Parathyroid adenoma (tissue), 2 donors: ENCODE measurements at regions not wholly inside any gene's neighbourhood (a gene's known extent, or its start where the extent isn't known, plus 50 kb on each side); places are given as distances from the start of the nearest gene placed in this dataset.

Experiments
- H2AFZ ChIP-seq: fragments of 300-600 bp; sonication (generic); one replicate; pipeline ENCODE4 v1.7.0; 2017; ENCODE audit warnings: antibody characterized with exemption, mild to moderate bottlenecking
- H3K27ac ChIP-seq: fragments of 300-600 bp; sonication (generic); one replicate; pipeline ENCODE4 v1.7.0; 2017
- H3K27me3 ChIP-seq: fragments of 300-600 bp; sonication (generic); one replicate; pipeline ENCODE4 v1.7.0; 2017; ENCODE audit warnings: low read length; ENCODE audit not compliant: control insufficient read depth, insufficient read depth
- H3K36me3 ChIP-seq: fragments of 300-600 bp; sonication (generic); one replicate; pipeline ENCODE4 v1.7.0; 2017; ENCODE audit warnings: low read length; ENCODE audit not compliant: control insufficient read depth, insufficient read depth
- H3K4me1 ChIP-seq: fragments of 300-600 bp; sonication (generic); one replicate; pipeline ENCODE4 v1.7.0; 2017; ENCODE audit warnings: control low read depth
- H3K4me2 ChIP-seq: fragments of 300-600 bp; sonication (generic); one replicate; pipeline ENCODE4 v1.7.0; 2017; ENCODE audit warnings: low read length
- H3K4me3 ChIP-seq: fragments of 300-600 bp; sonication (generic); one replicate; pipeline ENCODE4 v1.7.0; 2017; ENCODE audit warnings: low read depth, low read length
- H3K79me2 ChIP-seq: fragments of 300-600 bp; sonication (generic); one replicate; pipeline ENCODE4 v1.7.0; 2017; ENCODE audit warnings: control low read depth
- H3K9ac ChIP-seq: fragments of 300-600 bp; sonication (generic); one replicate; pipeline ENCODE4 v1.7.0; 2017; ENCODE audit warnings: mild to moderate bottlenecking
- H3K9me3 ChIP-seq: fragments of 300-600 bp; sonication (generic); one replicate; pipeline ENCODE4 v1.7.0; 2017; ENCODE audit warnings: low read length; ENCODE audit not compliant: control insufficient read depth
- TF ChIP-seq, protein P1 (sequence below): fragments of 300-600 bp; sonication (generic); IDR thresholded peaks from one replicate; pipeline ENCODE4 v1.7.0; 2017; ENCODE audit warnings: antibody characterized with exemption, mild to moderate bottlenecking
- donor health status: primary hyperparathyroidism.

DNA sequence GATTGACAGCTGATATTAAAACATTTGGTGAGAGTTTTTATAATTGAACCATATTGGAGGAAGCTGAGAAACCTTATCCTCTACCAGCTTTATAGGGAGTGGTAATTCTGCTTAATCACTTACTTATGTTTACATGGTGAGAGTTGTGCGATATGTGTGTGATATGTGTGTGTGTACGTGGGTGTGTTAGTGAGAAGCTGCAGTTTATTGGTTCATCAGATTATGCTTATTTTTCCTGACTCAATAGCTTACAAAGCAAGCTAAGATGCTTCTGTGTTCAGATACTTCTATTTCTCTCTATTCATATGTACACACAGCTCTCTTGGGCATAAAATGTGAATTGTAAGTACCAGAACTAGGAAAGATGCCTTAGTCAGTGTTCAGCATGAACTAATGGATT, 343.7 kb downstream of the GRIA2 start:
- no peak overlapping the region for H2AFZ ChIP-seq
- TF ChIP-seq, protein P1, sequence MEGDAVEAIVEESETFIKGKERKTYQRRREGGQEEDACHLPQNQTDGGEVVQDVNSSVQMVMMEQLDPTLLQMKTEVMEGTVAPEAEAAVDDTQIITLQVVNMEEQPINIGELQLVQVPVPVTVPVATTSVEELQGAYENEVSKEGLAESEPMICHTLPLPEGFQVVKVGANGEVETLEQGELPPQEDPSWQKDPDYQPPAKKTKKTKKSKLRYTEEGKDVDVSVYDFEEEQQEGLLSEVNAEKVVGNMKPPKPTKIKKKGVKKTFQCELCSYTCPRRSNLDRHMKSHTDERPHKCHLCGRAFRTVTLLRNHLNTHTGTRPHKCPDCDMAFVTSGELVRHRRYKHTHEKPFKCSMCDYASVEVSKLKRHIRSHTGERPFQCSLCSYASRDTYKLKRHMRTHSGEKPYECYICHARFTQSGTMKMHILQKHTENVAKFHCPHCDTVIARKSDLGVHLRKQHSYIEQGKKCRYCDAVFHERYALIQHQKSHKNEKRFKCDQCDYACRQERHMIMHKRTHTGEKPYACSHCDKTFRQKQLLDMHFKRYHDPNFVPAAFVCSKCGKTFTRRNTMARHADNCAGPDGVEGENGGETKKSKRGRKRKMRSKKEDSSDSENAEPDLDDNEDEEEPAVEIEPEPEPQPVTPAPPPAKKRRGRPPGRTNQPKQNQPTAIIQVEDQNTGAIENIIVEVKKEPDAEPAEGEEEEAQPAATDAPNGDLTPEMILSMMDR: no peak
- H3K27ac ChIP-seq: no peak overlapping the region

DNA sequence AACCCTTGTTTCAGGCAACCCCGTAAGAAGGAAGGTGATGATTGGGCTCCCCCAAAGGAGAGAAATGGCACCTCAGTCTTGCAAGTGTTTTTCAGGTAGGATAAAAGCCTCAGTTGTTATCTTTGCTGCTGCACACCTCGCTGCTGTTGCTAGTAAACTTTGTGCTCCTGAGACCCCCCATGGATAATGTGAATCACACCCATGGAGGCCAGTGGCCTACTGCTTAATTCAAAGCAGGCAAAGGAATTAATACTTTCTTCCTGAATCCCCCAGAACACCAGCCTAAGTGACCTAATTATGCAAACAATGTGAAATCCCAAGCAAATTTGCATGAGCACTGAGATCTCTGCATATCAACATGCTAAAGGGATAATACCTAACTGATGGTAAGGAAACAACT, 337.5 kb downstream of the GRIA2 start:
- no peaks in the 10 kb centered on the region for H3K4me1 ChIP-seq
- H3K4me2 ChIP-seq: no peak overlapping the region
- H2AFZ ChIP-seq: no peak overlapping the region
- no peak overlapping the region for H3K4me3 ChIP-seq
- no peaks in the 10 kb centered on the region for H3K9me3 ChIP-seq
- no peaks in the 10 kb centered on the region for H3K36me3 ChIP-seq
- no peak overlapping the region for H3K9ac ChIP-seq
- H3K27me3 ChIP-seq: no peaks in the 10 kb centered on the region
- no peaks in the 10 kb centered on the region for H3K79me2 ChIP-seq
- TF ChIP-seq, protein P1: no peak
- no peak overlapping the region for H3K27ac ChIP-seq

More for the DNA sequence above, 343.7 kb downstream of the GRIA2 start:
- no peaks in the 10 kb centered on the region for H3K4me1 ChIP-seq
- H3K27me3 ChIP-seq: no peaks in the 10 kb centered on the region
- H3K79me2 ChIP-seq: no peaks in the 10 kb centered on the region
- H3K36me3 ChIP-seq: no peaks in the 10 kb centered on the region
- no peak overlapping the region for H3K4me2 ChIP-seq
- H3K9me3 ChIP-seq: no peaks in the 10 kb centered on the region
- no peak overlapping the region for H3K4me3 ChIP-seq
- no peak overlapping the region for H3K9ac ChIP-seq

DNA sequence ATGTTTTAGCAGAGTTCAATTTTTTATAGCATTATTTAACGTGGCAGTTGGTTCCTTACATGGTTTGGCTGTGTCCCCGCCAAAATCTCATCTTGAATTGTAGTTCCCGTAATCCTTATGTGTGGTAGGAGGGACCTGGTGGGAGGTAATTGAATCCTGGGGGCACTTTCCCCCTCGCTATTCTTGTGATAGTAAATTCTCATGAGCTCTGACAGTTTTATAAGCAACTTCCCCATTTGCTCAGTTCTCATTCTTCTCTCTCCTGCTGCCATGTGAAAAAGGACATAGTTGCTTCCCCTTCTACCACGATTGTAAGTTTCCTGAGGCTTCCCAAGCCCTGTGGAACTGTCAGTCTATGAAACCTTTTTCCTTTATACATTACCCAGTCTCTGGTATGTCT, 329.5 kb downstream of the GRIA2 start:
- no peaks in the 10 kb centered on the region for H3K4me1 ChIP-seq
- no peaks in the 10 kb centered on the region for H3K9me3 ChIP-seq
- TF ChIP-seq, protein P1: no peak
- no peak overlapping the region for H3K4me3 ChIP-seq
- H3K4me2 ChIP-seq: no peak overlapping the region
- no peak overlapping the region for H3K9ac ChIP-seq
- no peak overlapping the region for H2AFZ ChIP-seq
- no peaks in the 10 kb centered on the region for H3K27me3 ChIP-seq
- no peaks in the 10 kb centered on the region for H3K79me2 ChIP-seq
- no peak overlapping the region for H3K27ac ChIP-seq
- H3K36me3 ChIP-seq: no peaks in the 10 kb centered on the region

DNA sequence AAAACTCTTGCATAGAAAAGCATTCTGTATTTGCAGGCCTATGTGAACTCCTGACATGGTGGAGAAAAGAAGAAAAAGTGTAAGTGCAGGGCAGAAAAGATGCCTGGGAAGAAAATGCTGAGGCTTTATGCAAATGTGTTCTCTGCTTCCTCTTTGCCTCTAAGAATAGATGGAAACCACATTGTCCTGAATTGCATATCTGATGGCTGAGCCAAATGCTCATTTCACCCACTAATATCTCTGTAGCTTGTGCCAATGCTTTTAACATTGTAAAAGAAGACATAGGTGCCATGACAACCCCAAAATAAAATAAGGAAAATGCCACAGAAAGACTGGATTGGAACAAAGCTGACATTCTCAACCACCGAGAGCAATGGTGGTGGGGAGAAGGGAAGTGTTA, 307.4 kb downstream of the GRIA2 start:
- H3K79me2 ChIP-seq: no peaks in the 10 kb centered on the region
- H3K27ac ChIP-seq: no peak overlapping the region
- H2AFZ ChIP-seq: no peak overlapping the region
- H3K36me3 ChIP-seq: no peaks in the 10 kb centered on the region
- no peaks in the 10 kb centered on the region for H3K27me3 ChIP-seq
- H3K4me1 ChIP-seq: no peaks in the 10 kb centered on the region
- H3K9ac ChIP-seq: no peak overlapping the region
- TF ChIP-seq, protein P1: no peak
- H3K4me2 ChIP-seq: no peak overlapping the region
- H3K9me3 ChIP-seq: peaks cover 6% of the 10 kb centered on the region
- H3K4me3 ChIP-seq: no peak overlapping the region

DNA sequence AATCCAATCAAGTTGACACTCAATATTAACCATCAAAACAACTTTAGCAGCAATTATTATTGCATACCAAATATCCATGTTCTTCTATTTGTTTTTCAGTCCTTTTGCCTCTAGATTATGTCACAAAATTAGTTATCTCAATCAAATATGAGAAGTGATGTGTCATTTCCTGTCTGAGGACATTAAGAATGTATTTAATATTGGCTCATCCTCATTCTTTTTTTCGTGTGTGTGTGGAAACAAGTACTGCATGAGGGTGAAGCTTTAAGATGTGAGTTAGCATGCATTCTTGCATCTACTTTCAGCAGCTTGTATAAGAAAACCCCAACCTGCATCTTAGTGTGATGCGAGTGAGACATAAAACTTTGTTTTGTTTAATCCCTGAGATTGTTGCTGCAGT, 301.4 kb downstream of the GRIA2 start:
- Histone ChIP-seq H3K4me2 (no peak overlapping the region), H3K79me2 (no peaks in the 10 kb centered on the region), H3K27me3 (no peaks in the 10 kb centered on the region), H3K9ac (no peak overlapping the region), H3K9me3 (no peaks in the 10 kb centered on the region), H2AFZ (no peak overlapping the region), H3K4me3 (no peak overlapping the region), H3K27ac (no peak overlapping the region), H3K4me1 (no peaks in the 10 kb centered on the region), H3K36me3 (no peaks in the 10 kb centered on the region)
- TF ChIP-seq, protein P1: no peak
